ENCODE measurements at regions not wholly inside any gene's neighbourhood (a gene's known extent, or its start where the extent isn't known, plus 50 kb on each side); places are given as distances from the start of the nearest gene placed in this dataset.

DNA sequence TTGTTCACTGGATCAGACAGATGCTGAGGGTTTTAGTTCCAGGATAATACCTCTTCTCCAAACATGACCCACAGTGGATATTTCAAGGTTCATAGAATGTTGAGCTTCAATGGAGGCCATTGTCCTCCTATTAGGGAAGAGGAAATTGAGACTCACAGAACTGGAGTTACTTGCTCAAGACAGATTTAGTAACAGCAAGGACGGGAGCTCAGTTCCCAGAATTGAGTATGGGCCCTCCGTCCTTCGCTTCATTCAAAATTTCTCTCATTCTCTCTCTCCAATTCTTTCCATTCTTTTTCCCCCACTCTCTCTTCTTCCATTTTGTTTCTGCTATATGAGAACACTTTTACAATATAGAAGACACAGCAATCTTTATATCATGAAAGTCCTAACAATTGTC is 94.0 kb downstream of the DNAJB9 start:
- TF ChIP-seq, protein P1, sequence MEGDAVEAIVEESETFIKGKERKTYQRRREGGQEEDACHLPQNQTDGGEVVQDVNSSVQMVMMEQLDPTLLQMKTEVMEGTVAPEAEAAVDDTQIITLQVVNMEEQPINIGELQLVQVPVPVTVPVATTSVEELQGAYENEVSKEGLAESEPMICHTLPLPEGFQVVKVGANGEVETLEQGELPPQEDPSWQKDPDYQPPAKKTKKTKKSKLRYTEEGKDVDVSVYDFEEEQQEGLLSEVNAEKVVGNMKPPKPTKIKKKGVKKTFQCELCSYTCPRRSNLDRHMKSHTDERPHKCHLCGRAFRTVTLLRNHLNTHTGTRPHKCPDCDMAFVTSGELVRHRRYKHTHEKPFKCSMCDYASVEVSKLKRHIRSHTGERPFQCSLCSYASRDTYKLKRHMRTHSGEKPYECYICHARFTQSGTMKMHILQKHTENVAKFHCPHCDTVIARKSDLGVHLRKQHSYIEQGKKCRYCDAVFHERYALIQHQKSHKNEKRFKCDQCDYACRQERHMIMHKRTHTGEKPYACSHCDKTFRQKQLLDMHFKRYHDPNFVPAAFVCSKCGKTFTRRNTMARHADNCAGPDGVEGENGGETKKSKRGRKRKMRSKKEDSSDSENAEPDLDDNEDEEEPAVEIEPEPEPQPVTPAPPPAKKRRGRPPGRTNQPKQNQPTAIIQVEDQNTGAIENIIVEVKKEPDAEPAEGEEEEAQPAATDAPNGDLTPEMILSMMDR (IDR thresholded peaks at IDR 0.05): no peak
- no peak for TF ChIP-seq POLR2A (IDR thresholded peaks at IDR 0.05)
